Uterus (tissue), 2 donors: ENCODE measurements at regions not wholly inside any gene's neighbourhood (a gene's known extent, or its start where the extent isn't known, plus 50 kb on each side); places are given as distances from the start of the nearest gene placed in this dataset.

Source experiments
- POLR2A ChIP-seq, 2 donors: fragments of 450-650 bp; IDR thresholded peaks; one replicate each; pipeline ENCODE4 v1.6.1; 2016; ENCODE audit warnings: antibody characterized with exemption in 2 of 2, mild to moderate bottlenecking in 1 of 2, moderate library complexity in 1 of 2
- TF ChIP-seq, protein P1 (sequence below), 4 experiments: fragments of 200-600 bp in 2 of 4; fragments of 450-650 bp in 2 of 4; sonication (generic) in 2 of 4; IDR thresholded peaks; one replicate each; pipeline ENCODE4 v1.5.1; 2016 to 2019; ENCODE audit warnings: antibody characterized with exemption in 4 of 4, mild to moderate bottlenecking in 2 of 4, moderate library complexity in 1 of 4

DNA sequence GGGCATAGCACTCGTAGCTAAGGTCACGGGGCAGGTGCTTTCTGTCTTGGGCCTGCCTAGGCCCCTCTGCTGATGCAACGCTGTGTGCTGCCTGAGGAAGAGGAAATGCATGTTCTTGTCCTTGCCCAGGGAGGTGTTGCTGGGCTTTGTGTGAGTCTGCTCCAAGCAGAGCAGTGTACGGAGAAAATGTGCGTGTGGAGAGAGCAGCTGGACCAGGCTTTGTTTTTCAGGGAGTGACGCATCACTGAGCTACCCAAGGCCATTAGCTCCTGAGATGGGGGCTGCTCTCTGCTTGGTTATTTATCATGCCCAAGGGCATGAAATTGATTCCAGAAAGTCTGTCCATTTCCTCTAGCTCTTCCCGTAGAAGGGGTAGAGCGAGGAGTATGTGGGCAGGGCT, 82.9 kb upstream of the THY1 start:
- TF ChIP-seq, protein P1, sequence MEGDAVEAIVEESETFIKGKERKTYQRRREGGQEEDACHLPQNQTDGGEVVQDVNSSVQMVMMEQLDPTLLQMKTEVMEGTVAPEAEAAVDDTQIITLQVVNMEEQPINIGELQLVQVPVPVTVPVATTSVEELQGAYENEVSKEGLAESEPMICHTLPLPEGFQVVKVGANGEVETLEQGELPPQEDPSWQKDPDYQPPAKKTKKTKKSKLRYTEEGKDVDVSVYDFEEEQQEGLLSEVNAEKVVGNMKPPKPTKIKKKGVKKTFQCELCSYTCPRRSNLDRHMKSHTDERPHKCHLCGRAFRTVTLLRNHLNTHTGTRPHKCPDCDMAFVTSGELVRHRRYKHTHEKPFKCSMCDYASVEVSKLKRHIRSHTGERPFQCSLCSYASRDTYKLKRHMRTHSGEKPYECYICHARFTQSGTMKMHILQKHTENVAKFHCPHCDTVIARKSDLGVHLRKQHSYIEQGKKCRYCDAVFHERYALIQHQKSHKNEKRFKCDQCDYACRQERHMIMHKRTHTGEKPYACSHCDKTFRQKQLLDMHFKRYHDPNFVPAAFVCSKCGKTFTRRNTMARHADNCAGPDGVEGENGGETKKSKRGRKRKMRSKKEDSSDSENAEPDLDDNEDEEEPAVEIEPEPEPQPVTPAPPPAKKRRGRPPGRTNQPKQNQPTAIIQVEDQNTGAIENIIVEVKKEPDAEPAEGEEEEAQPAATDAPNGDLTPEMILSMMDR (IDR thresholded peaks at IDR 0.05) = no peak
- no peak for TF ChIP-seq POLR2A (IDR thresholded peaks at IDR 0.05)
